B cell (primary cell): ENCODE measurements at regions not wholly inside any gene's neighbourhood (a gene's known extent, or its start where the extent isn't known, plus 50 kb on each side); places are given as distances from the start of the nearest gene placed in this dataset.

Source experiments
- ATAC-seq: fragments of 200-7000 bp; cut with Tn5 transposase; one replicate; pipeline ENCODE4 v1.10.0; 2021; ENCODE audit warnings: low read depth, mild to moderate bottlenecking, moderate number of reproducible peaks, moderate library complexity
- CTCF ChIA-PET: fragments of 350-600 bp; sonication (Branson Sonifier 250); formaldehyde crosslinking; loops from one replicate; lab custom pipeline; 2021; ENCODE audit warnings: antibody characterized with exemption, inconsistent platforms; lab: Charles Lee
- POLR2A ChIA-PET: fragments of 350-600 bp; sonication (Branson Sonifier 250); formaldehyde crosslinking; loops from one replicate; lab custom pipeline; 2021; ENCODE audit warnings: antibody characterized with exemption; lab: Charles Lee
- DNase-seq: peaks from one replicate; pipeline ENCODE4 v3.0.0; 2013
- H2AFZ ChIP-seq: 2 replicates; pipeline ENCODE4 v1.6.1; 2012; ENCODE audit warnings: mild to moderate bottlenecking, low read depth, low read length; ENCODE audit not compliant: insufficient read depth, poor library complexity, severe bottlenecking
- H3K27ac ChIP-seq, 2 donors: 1 replicate in 1 of 2; 2 replicates in 1 of 2; pipeline ENCODE4 v1.5.1; 2012 to 2013; ENCODE audit warnings: low read length in 2 of 2, mild to moderate bottlenecking in 2 of 2, moderate library complexity in 1 of 2
- H3K27me3 ChIP-seq, 4 experiments: fragments of 200-600 bp in 1 of 4; sonication (generic) in 1 of 4; replicated peaks in 1 of 4; 1 replicate in 2 of 4; 2 replicates in 2 of 4; pipeline versions ENCODE4 v1.6.1 to v1.7.0; 2013 to 2016; ENCODE audit warnings: low read length in 3 of 4, mild to moderate bottlenecking in 2 of 4, mixed read lengths in 1 of 4, moderate library complexity in 1 of 4; ENCODE audit not compliant: insufficient read depth in 4 of 4, control insufficient read depth in 3 of 4; ENCODE audit errors: control extremely low read depth in 1 of 4
- H3K36me3 ChIP-seq, 2 experiments: replicated peaks in 1 of 2; 1 replicate in 1 of 2; 2 replicates in 1 of 2; pipeline versions ENCODE4 v1.6.1 to v1.7.1; 2013; ENCODE audit warnings: low read length in 1 of 2; ENCODE audit not compliant: insufficient read depth in 2 of 2, control insufficient read depth in 1 of 2; ENCODE audit errors: control extremely low read depth in 1 of 2, extremely low read depth in 1 of 2
- H3K4me1 ChIP-seq, 2 donors: fragments of 200-600 bp in 1 of 2; sonication (generic) in 1 of 2; 1 replicate in 1 of 2; 2 replicates in 1 of 2; pipeline versions ENCODE4 v1.5.1 to v1.6.1; 2013 to 2017; ENCODE audit warnings: low read length in 2 of 2; ENCODE audit not compliant: control insufficient read depth in 2 of 2, insufficient read depth in 2 of 2
- H3K4me2 ChIP-seq: replicated peaks from 2 replicates; pipeline ENCODE3; 2012; ENCODE audit warnings: mild to moderate bottlenecking, low read depth, low read length; ENCODE audit not compliant: poor library complexity, severe bottlenecking
- H3K4me3 ChIP-seq, 5 experiments: fragments of 200-600 bp in 1 of 5; sonication (generic) in 1 of 5; 1 replicate in 3 of 5; 2 replicates in 2 of 5; pipeline versions ENCODE4 v1.5.1 to v1.7.0; 2011 to 2016; ENCODE audit warnings: low read length in 4 of 5, mild to moderate bottlenecking in 4 of 5, low read depth in 2 of 5, control low read depth in 1 of 5, moderate library complexity in 1 of 5; ENCODE audit not compliant: insufficient read depth in 1 of 5; ENCODE audit errors: control extremely low read depth in 1 of 5, extremely low read depth in 1 of 5
- H3K79me2 ChIP-seq: fragments of 200-600 bp; sonication (generic); one replicate; pipeline ENCODE4 v1.6.0; 2016; ENCODE audit warnings: low read length; ENCODE audit not compliant: control insufficient read depth, insufficient read depth
- H3K9ac ChIP-seq: fragments of 200-600 bp; sonication (generic); 2 replicates; pipeline ENCODE4 v1.6.1; 2017; ENCODE audit warnings: mild to moderate bottlenecking, low read length, moderate library complexity
- H3K9me3 ChIP-seq, 3 donors: one replicate each; pipeline versions ENCODE4 v1.6.1 to v1.7.1; 2013; ENCODE audit warnings: low read length in 2 of 3; ENCODE audit not compliant: control insufficient read depth in 2 of 3, insufficient read depth in 1 of 3; ENCODE audit errors: control extremely low read depth in 1 of 3
- H4K20me1 ChIP-seq: 2 replicates; pipeline ENCODE4 v1.6.0; 2012; ENCODE audit warnings: mild to moderate bottlenecking, low read length; ENCODE audit not compliant: insufficient read depth, control insufficient read depth, poor library complexity, severe bottlenecking
- H3K27ac Mint-ChIP-seq: one replicate; pipeline ENCODE4 v1.8.0; 2021; ENCODE audit warnings: mixed read lengths
- H3K27me3 Mint-ChIP-seq: one replicate; pipeline ENCODE4 v1.8.0; 2021; ENCODE audit warnings: mixed read lengths
- H3K4me1 Mint-ChIP-seq: one replicate; pipeline ENCODE4 v1.8.0; 2021; ENCODE audit warnings: mixed read lengths
- H3K4me3 Mint-ChIP-seq: one replicate; pipeline ENCODE4 v1.8.0; 2021; ENCODE audit warnings: mixed read lengths
- H3K9me3 Mint-ChIP-seq: one replicate; pipeline ENCODE4 v1.8.0; 2022; ENCODE audit warnings: mixed read lengths; ENCODE audit not compliant: insufficient read depth
- CTCF ChIP-seq: fragments of 200-600 bp; IDR thresholded peaks from one replicate; pipeline ENCODE4 v1.8.0; 2022; ENCODE audit warnings: antibody characterized with exemption, mild to moderate bottlenecking
- EZH2 ChIP-seq: IDR thresholded peaks from 2 replicates; pipeline ENCODE4 v1.6.1; 2012; ENCODE audit warnings: borderline replicate concordance, low read depth, mild to moderate bottlenecking, moderate library complexity, low read length; ENCODE audit not compliant: insufficient read depth, poor library complexity, severe bottlenecking
- WGBS: methylation state at CpG from one replicate; pipeline ENCODE4 v1.1.5; 2013; ENCODE audit warnings: missing lambda C conversion rate; ENCODE audit not compliant: insufficient coverage; 5-methylcytosine and 5-hydroxymethylcytosine counted together
- intact Hi-C: fragments of 100-400 bp; cut with micrococcal nuclease; formaldehyde crosslinking; loops from one replicate; pipeline ENCODE4 v1.10.0; 2022

- Mint-ChIP-seq H3K27ac (no peak overlapping the region), H3K27me3 (peaks cover 23% of the 10 kb centered on the region), H3K4me3 (no peak overlapping the region), H3K9me3 (no peaks in the 10 kb centered on the region), H3K4me1 (no peaks in the 10 kb centered on the region)
- H2AFZ ChIP-seq = no peak overlapping the region
- no peak overlapping the region for H3K27ac ChIP-seq
- H3K27me3 ChIP-seq = peaks cover 0 to 4% (median 0%) of the 10 kb centered on the region in 4 experiments
- 96% methylated on average over 13 of the region's 18 CpGs for WGBS
- no peaks in the 10 kb centered on the region for H3K4me1 ChIP-seq
- H3K4me3 ChIP-seq = no peak overlapping the region
- no peaks in the 10 kb centered on the region for H4K20me1 ChIP-seq
- H3K79me2 ChIP-seq = no peaks in the 10 kb centered on the region
- TF ChIP-seq EZH2 (no peak), CTCF (no peak)
- intact Hi-C loops = no loop called here
- H3K4me2 ChIP-seq = no peak overlapping the region
- CTCF ChIA-PET = no interaction called here
- ATAC-seq (no peak), DNase-seq (no peak)
- POLR2A ChIA-PET = no interaction called here
- no peaks in the 10 kb centered on the region for H3K36me3 ChIP-seq
- no peak overlapping the region for H3K9ac ChIP-seq
- peaks cover 0 to 9% (median 0%) of the 10 kb centered on the region in 3 donors for H3K9me3 ChIP-seq
Observed at GRCh38 chr15:70415398-70415797, 317.7 kb upstream of the TLE3 start.

- ATAC-seq = no peak
- Mint-ChIP-seq H3K27ac (no peak overlapping the region), H3K27me3 (peaks cover 20% of the 10 kb centered on the region), H3K4me3 (no peak overlapping the region), H3K9me3 (no peaks in the 10 kb centered on the region), H3K4me1 (no peaks in the 10 kb centered on the region)
- WGBS = 89% methylated on average over 3 of the region's 5 CpGs
- CTCF ChIA-PET = no interaction called here
- intact Hi-C loops = no loop called here
- no peak overlapping the region for H3K4me2 ChIP-seq
- H3K27ac ChIP-seq = no peak overlapping the region
- TF ChIP-seq CTCF (no peak), EZH2 (no peak)
- H3K9ac ChIP-seq = no peak overlapping the region
- H3K79me2 ChIP-seq = no peaks in the 10 kb centered on the region
- H4K20me1 ChIP-seq = no peaks in the 10 kb centered on the region
- peaks cover 0 to 4% (median 0%) of the 10 kb centered on the region in 4 experiments for H3K27me3 ChIP-seq
- peaks cover 0 to 9% (median 0%) of the 10 kb centered on the region in 3 donors for H3K9me3 ChIP-seq
- H3K36me3 ChIP-seq = no peaks in the 10 kb centered on the region
- POLR2A ChIA-PET = no interaction called here
- no peaks in the 10 kb centered on the region for H3K4me1 ChIP-seq
- no peak for DNase-seq
- H2AFZ ChIP-seq = no peak overlapping the region
- no peak overlapping the region for H3K4me3 ChIP-seq
Observed at GRCh38 chr15:70414626-70415025, 316.9 kb upstream of the TLE3 start.
